ENCODE measurements at regions not wholly inside any gene's neighbourhood (a gene's known extent, or its start where the extent isn't known, plus 50 kb on each side); places are given as distances from the start of the nearest gene placed in this dataset.

DNA sequence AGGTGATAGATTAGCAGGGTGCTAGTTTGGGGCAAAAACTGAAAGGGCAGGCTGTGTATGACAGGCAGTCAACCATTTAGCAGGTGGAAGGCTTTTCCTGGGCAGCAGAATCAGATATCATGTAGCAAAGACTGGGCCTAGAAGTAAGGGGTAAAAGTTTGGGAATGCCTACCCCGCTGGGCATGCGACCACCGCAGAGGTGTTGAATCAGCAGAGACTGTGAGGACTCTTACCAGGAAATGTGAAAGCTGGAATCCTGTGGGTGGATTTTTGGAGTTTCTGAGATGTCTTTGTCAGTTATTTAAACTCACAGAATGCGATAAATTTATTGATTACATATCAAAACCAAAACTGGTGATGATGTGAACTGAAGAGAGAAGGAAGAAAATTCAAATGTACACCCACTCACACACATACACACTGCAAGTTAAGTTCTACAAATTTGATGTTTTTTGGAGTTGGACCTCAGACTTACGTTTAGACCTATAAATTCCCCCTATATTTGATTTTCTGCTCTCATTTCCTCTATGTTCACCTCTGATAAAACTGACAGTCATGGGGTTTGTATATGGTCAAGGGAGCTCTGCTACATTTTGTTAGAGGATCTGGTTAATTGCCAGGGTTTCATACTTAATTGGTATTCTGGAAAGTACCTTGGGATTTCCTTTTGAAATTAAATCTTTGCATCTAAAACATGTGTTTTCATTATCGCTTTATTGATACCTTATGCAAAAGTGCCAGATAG lies 333.6 kb downstream of the CSNK1G3 start:
- TF ChIP-seq ZNF12 (CRISPR knock-in tag; IDR thresholded peaks at IDR 0.05) (no peak), CTCF (IDR thresholded peaks at IDR 0.05 in 2 of 3, conservative IDR thresholded peaks at IDR 0.05 in 1 of 3; ENCODE audit: insufficient read depth in 2 of 3, low read depth in 1 of 3, low read length in 3 of 3) (no peak), KLF13 (tag; IDR thresholded peaks at IDR 0.05; ENCODE audit: borderline replicate concordance, low read depth) (no peak), SAP30 (IDR thresholded peaks at IDR 0.05; ENCODE audit: borderline replicate concordance, insufficient read depth, low read depth, low read length, poor library complexity, severe bottlenecking) (no peak), ZNF3 (CRISPR knock-in tag; IDR thresholded peaks at IDR 0.05) (no peak), NR3C1 (CRISPR knock-in tag; IDR thresholded peaks at IDR 0.05) (no peak), SNIP1 (IDR thresholded peaks at IDR 0.05; ENCODE audit: low read depth) (no peak), ZKSCAN1 (IDR thresholded peaks at IDR 0.05; ENCODE audit: low read depth, low read length) (no peak), ZNF175 (CRISPR knock-in tag; IDR thresholded peaks at IDR 0.05; ENCODE audit: low read depth) (no peak), MTA3 (IDR thresholded peaks at IDR 0.05; ENCODE audit: borderline replicate concordance) (no peak)
- TF ChIP-seq, protein P1, sequence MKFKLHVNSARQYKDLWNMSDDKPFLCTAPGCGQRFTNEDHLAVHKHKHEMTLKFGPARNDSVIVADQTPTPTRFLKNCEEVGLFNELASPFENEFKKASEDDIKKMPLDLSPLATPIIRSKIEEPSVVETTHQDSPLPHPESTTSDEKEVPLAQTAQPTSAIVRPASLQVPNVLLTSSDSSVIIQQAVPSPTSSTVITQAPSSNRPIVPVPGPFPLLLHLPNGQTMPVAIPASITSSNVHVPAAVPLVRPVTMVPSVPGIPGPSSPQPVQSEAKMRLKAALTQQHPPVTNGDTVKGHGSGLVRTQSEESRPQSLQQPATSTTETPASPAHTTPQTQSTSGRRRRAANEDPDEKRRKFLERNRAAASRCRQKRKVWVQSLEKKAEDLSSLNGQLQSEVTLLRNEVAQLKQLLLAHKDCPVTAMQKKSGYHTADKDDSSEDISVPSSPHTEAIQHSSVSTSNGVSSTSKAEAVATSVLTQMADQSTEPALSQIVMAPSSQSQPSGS (CRISPR knock-in tag; IDR thresholded peaks at IDR 0.05), result no peak

Measured in K562 (cell line).